NCI-H2171 treated with DMSO at 0.1 percent for 48 hours (cell line): ENCODE measurements at regions not wholly inside any gene's neighbourhood (a gene's known extent, or its start where the extent isn't known, plus 50 kb on each side); places are given as distances from the start of the nearest gene placed in this dataset.
A peak's percentile ranks its signal among the peaks of the same experiment; 100 is the strongest.

Experiments
- DNase-seq: peaks from one replicate; lab custom pipeline; 2025; lab: John Stamatoyannopoulos, UW

DNA sequence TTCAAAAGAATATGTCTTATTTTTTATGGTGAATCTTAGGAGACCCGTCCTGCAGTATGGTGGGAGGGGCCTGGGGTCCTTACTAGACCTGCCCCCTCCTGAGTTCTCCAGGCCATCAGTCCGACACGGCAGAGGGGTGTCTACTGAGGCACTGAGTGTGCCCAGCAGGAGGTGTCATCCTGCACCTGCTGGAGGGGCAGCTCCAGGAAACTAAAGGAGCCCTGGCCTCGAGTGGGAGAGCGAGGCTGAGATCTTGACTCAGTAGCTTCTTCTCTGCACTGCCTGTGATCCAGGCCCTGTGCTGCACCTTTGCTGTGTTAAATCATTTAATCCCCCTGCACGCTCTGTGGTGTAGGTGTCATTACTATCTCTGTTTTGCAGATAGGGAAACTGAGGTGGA is 587.7 kb downstream of the PTPRU start:
- DNase-seq, result no peak

DNA sequence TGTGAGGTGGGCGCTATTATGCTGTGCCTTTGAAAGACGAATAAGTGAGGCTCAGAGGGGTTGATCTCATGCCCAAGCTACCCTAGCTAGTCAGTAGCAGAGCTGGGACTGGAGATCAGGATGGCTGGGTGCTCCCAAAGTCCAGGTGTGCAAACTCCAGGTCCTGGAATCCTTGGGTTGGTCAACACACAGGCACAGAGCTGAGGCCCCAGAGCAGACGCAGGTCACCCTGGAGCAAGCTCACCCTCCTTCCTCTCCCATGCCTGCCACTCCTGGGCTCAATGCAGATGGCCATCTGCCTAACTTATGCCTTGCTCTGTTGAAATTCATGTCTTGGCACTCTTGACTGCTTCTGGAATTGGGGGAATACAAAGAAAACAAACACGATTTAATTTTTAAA is 587.2 kb downstream of the PTPRU start:
- no peak for DNase-seq

DNA sequence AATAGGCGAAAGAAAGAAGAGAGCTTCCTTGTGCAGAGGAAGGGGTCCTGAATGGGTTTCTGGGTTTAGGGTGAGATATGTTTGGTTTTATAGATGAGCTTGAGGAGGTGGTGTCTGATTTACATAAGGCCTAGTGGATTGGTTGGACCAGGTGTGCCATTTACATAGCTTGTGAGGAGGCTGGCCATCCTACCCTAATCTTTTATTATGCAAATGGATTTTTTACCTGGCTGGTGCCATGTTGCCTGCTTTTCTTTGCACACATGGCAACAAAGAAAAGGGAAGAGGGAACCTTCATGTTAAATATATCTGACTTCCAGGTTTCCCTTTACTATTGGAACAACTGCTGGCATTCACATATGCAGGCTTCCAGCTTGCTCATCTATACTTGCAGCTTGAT is 585.3 kb downstream of the PTPRU start:
- no peak for DNase-seq

DNA sequence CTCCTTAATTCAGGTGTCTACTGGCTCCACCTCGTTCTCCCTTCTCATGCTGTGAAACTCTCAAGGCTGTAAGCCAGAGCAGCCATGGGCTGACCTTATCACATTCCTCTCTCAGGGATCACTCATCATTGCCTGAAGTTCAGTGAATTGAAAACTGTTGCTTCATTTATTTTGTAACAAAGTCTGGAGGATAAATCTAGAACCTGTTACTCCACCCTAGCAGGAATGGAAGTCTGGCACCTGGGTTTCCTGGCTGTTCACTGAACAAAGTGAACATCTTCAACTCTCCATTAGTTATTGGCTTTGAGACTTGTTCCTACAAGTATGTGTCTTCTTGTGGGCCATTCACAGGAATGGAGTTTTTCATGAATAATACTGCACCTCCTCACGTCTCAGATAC is 584.1 kb downstream of the PTPRU start:
- no peak for DNase-seq

DNA sequence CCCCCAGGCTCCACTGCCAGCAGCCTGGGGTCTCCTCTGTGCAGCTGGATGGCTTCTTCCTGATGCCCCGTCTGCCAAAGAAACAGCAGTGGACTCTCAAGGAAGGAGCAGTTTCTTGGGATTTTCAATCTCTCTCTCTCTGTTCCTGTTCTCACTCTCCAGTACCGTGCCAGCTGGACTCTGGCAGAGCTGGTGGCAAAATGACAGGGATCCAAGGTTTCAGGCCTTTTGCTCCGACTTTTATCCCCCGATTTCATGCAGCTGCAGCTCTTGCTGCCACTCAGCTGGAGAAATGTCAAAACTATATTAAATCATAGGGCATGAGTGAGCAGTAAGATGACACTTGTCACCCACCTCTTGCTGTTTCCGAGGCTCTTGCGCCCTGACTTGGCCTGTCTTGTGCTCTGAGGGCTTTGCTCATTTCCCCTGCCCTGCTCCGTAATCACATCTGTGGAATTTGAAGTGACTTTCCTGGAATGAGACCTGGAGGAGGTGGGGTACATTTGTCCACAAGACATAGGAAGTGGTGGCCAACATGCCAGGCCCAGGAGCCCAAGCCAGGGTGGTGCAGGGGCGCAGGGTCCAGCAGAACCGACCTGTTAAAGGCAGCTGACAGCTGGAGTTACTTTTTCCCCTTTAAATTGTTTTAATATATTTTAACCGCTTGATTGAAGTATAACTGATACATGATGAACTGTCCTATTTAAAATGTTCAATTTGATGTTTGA is 576.2 kb downstream of the PTPRU start:
- no peak for DNase-seq

DNA sequence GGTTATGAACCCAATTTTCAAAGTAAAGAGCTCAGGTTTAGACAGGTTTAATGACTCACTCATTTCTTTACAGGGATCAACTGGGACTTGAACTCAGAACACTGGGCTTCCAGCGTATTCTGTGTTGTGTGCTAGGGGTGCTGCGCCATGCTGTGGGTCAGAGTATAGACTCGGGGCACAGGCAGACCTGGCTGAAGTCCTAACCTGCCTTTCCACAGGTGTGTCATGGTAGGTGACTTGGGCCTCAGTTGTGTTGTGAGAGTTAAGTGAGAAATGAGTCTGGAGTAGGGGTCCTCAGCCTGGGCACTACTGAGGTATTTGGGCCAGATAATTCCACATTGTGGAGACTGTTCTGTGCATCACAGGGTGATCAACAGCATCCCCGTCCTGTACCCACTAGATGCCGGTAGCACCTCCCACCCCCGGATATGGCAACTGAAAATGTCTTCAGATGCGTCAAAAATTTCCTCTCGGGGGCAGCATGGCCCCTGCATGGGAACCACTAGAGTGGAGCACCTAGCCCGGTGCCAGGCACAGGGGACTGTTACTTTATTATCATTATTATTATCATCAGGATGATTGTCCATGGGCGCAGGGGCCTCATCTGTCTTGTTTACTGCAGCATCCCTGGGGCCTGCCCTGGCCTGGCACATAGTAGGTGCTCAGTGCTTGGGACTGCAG is 575.5 kb downstream of the PTPRU start:
- no peak for DNase-seq

DNA sequence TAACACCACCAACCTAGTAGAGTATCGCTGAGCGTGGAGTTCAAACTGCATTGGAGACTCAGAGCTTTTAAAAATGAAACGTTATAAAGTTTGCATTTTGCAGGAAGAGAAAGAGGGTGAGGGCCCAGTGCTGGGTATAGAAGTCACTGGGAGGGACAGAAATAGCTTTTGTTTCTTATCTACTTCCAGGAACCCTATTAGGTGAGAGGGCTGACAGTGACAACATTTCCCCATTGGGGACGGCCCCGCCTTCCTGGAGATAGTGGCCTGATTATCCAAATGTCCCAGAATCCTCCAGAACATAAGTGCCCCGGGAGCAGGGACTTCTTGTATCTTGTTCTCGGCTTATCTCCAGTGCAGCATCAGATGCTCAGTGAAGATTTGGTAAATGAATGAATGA is 574.9 kb downstream of the PTPRU start:
- no peak for DNase-seq

DNA sequence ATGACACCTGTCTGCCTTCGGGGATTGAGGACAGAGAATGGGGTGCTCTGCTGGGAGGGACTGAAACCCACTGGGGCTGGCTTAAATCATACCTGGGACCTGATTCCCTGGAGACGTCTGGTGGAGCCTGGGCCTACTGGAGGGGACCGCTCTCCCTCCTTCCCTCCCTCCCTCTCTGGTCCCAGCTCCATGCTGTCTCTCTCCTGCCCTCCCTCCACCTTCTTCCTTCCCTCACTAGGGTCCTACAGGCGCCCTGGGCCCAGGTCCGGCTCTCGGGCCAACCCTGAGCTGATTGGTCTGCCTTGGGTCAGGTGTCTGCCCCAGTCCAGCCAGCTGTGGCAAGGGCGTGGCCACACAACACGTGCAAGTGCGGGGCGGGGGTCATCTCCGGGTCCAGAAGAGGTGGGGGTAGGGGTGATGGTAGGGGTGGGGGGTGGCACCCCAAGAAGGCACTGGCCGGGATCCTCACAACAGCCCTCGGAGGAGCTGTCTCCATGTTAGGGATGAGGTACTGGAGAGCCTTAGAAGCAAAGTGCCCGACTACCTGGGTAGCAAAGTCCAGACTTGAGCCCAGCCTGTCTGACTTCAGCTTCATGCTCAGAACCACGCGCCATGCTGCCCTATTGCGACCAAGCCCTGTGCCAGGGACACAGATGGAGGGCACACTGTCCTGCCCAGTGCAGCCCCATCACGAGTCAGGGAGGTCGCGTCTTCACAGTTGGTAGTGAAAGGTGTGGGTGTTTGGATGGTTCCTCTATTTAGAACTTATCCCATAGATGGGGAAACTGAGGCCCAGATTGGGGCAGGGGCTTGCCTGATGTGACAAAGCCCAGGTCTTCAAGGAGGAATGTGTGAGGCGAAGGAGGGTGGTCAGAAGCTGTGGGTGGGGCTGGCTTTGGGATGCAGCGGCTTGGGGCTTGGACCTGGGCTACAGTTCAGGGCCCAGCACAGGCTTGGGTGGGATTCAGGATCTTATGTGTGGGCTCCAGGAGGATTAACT is 574.1 kb downstream of the PTPRU start:
- DNase-seq, result no peak

DNA sequence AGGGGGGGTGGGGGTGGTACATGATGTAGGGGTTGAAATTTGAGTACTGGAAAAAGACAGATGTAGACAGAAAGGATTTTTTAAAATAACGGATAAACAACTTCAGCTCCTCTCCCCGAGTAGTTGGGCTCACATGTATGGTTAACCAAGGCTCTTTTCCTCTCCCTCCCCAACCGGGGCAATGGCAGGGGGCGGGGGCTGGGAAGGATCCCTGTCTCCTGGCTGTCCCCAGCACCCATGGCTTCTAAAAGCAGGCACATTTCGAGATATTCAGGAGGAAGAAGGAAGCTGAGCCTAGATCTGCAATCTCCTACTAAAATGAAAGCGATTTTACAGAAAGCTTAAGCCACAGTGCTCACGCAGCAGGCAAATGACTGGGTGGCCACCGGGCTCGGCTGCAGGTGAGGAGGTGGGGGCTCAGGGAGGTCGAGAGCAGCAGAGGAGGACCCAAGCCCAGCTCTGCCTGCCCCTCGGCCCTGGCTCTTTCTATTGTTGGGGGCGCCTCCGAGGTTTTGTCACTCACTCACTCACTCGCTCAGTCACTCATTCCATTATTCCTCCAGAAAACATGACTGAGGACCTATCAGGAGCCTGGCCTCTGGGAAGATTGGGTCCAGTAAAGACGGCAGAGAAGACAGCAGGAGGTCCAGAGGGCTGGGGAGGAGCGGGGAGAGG is 573.3 kb downstream of the PTPRU start:
- DNase-seq, result no peak

DNA sequence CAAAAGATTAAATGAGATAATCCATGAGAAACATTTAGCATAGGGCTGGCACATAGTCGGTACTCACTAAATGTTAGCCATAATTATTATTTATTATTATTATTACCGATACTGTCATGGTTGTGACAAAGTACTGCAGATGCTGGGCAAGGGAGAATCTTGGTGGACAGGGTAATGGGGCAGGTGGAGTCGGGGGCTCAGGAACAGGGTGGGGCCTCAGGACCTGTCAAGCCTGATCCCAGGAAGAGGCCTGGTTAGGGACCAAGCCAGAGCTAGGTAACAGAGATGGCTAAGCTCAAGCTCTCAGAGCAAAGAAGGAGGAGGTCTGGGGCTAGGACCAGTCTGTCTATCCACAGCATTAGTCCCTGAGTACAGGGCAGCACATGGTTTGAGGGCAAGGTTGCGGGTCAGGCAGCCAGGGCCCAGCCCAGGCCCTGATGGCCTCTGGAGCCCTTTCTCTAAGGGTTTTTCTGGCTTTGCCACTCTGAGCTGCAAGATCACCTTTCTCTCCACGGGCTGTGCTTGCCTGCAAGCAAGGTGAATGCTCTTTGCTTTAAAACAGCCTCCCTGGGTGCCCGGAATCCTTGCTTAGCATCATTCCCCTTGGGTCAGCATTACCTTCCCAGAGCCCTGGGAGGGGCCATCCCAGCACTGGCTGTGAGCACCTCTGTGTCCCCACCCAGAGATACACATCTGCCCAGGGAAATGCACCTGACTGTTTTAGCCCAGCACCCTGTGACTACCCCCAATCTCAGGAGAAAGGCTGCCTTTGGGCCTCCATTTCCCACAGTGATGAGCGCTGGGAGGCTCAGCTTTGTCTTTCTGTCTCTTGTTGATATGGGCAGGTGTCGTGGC is 572.0 kb downstream of the PTPRU start:
- no peak for DNase-seq

DNA sequence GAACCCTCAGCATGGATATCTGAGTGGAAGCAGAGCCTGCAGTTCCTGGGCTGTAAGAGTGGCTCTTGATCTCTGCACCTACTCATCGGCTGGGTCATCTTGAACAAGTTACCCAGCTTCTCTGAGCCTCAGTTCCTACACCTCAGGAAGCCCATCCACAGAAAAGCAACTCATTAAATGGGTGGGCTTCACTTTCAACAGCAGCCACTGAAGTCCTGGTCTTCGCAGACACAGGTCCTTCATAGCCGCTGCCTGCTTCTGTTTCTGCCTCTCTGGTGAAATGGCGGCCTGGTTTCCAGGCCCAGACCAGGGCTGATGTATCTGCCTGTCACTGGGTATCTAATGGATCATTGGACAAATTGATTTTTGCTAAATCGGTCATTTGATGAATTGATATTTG is 571.4 kb downstream of the PTPRU start:
- no peak for DNase-seq

DNA sequence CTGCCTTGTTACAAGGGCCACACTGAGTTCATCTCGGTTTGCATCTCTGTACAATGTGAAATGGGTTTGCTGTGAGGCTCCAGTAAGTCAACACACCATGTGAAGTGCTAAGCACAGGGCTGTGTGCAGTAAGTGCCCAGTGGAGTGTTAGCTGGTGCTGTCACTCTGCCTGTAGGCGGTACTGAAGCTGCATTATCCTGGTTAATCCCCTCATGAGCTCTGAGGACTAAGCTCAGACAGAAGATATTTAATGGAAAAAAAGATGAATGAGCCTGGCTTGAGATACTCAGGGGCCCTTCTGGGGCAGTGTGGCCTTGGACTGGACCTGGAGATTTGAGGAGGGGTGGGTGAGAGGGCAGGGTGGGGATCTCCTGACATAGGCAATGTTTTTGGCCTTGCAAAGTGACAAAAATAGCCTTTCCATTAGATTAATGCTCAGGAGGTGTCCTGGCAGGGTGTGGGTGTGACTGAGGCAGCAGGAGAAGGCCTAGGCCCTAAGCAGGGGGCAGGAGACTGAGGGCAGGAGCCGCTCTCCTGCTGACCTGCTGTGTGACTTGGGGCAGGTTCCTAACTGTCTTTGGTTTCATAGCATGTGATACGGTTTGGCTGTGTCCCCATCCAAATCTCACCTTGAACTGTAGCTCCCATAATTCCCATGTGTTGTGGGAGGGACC is 570.5 kb downstream of the PTPRU start:
- DNase-seq, result no peak

DNA sequence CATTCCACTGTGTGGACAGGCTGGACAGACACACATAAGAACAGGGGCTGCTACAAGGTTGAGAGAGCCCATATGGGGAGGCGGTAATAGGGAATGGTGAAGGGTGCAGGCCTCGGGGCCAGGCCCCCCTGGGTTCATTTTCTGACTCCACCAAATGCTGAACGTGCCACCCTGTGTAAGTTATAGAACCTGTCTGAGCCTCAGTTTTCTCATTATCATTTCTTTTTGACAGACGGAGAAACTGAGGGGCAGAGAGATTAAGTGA is 569.5 kb downstream of the PTPRU start:
- no peak for DNase-seq

DNA sequence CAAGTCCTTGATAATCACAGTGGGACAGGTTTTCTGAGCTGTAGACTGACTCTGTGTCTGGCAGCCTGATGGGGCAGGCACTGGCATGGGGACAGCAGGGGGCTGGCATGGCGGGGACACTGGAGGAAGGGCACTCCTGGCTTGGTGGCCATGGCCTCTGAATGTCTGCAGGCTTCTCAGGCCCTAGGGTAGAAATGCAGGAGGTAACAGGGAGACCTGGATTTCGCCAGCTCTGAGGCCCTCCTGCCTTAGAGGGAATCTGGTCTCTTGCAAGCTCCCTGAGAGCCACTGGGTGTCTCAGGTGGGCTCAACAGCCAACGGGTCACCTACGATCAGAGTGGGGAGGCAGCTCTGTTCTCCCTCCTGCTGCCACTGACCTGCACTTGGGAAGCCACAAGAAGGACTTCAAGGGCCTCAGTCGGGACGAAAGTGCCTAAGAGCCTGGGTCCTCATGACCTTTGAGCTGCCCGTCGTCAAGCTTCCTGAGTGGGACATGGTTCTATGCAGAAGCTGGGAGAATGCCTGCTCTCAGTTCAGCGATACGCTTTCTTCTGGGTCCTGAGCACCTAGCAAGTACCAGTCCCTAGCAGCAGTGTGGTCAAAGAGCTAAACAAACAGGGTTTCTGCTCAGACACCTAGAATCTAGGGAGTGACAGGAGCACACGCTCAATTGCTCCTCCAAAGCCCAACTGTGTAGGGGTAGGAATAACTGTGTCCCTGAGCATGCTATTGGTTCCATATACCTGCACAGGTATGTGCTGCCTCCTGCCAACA is 569.0 kb downstream of the PTPRU start:
- no peak for DNase-seq

DNA sequence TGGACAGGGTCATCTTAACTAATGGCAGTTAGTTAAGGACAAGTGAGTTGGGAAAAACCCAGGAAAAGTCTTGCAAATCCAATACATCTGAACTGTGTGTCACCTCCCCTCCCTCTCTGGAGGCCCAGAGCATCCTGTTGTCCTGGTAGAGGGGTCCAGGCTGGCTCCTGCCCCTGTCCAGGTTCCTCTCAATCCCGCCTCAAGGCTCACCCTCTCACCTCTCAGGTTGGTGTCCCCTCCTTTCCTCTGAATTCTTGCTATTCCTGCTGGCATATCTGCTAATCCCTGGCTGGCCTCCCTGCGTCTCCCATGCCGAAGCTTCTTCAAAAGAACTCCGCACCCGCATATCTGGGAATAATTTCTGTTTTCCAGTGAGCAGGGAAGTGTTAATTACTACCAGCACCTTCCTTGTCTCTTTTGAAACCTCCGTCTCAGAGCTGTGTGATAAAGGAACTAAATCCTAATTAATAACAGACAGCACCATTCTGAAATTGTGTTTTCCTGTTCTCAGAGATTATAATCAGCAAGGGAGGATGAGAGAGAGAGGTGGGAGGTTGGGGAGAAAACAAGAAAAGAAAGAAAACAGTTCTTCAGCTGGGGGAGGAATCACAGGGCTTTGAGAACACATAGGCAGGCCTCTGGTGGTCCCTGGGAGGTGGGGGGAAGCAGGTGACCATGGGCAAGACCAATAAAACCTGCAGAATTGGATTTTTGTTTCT is 568.0 kb downstream of the PTPRU start:
- no peak for DNase-seq

DNA sequence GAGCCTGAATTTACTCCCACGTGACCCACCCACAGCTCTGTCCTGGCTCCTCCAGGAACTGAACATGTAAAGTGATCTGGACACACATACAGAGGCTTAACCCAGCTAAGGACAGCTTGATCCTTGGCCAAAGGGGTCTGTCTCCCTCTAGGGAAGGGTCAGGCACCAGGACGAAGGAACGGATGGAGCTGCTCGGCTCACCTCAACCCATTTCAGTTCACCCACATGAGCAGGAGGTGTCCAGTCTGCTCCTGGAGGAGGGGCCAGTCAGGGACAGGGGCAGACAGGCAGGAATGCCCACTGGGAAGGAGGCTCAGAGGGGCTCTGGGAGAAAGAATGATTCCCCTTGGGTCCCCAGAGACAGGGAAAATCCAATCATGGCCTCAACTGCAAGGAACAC is 567.2 kb downstream of the PTPRU start:
- no peak for DNase-seq

DNA sequence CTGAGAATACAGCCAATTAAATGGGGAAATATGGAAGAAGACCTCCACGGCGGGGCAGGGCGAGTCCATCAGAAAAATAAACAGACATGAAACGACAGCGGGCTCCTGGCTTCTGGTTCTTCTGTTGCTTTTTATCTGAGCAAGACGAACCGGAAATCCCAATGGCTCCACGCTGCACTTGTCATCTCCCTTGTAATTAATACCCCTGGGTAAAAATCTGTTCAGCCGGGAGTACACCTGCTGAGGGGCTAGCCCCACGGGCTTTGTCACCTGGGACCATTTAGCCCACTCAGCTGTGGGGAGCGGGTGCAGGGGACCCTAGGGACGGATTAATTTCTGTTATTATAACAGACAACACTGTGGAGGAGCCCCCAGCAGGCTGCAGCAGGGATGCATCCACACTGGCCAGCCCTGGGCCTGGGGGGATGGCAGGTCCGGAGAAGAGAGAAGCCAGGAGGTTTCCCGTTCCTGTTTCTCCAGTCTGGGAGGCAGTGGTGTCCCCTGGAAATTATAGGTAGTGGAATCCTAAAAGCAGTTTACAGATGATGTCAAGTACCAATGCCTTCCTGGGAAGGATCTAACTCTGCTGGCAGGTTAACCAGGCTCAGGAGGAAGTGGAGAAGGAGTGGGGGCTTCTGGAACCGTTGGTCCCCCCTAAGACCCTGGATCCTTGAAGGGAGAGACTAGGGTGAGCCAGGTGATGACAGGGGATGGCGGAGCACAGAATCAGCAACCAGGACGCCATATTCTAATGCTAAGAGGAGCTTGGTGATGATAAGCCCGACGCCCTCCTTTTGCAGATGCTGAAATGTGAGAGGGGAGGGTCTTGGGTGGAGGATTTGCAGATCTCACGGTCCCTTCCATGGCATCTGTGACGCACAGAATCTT is 566.1 kb downstream of the PTPRU start:
- DNase-seq, result peak; percentile 95

DNA sequence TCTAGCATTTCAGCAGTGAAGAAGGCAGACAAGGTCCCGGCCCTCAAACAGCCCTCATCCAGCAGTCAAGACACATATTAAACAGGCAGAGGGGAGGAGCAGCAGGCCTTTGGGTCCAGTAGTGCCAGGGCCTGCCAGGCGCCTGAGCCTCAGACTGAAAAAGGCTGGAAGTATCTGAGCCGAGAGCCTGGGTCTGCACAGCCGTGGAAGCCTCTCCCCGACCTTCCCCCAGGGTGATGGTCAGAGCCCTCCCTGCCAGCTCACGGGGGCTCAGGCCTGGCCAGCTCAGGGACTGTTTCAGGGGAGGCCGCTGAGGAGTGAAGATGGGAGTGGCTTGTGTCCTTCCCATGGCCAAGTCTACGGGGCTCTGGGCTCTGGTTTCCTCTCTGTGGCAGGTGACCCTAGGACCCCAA is 565.2 kb downstream of the PTPRU start:
- no peak for DNase-seq
